Brain pericyte (primary cell): ENCODE measurements at regions not wholly inside any gene's neighbourhood (a gene's known extent, or its start where the extent isn't known, plus 50 kb on each side); places are given as distances from the start of the nearest gene placed in this dataset.

Experiments
- DNase-seq: peaks from one replicate; pipeline ENCODE4 v3.0.0-alpha.2; 2012; ENCODE audit warnings: low read depth, low spot score

DNA sequence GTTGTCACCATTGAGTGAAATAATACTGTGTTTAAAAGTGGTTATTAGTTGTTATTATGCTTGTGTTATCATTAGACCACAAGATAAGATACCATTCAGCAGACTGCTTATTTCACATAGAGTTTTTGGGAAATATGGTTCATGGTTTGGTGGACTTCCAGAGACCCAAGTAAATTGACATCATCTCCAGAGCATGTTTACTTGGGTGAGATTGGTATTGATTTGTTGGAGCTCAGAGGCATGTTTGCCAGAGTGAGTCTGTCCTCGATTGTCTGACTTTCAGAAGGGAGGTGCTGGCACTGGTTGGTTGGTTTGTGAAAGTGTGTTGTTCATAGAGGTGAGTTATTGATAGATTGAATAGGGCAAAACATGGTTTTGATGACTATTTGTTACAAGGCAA lies 291.4 kb downstream of the TGFB2 start:
- DNase-seq = no peak

DNA sequence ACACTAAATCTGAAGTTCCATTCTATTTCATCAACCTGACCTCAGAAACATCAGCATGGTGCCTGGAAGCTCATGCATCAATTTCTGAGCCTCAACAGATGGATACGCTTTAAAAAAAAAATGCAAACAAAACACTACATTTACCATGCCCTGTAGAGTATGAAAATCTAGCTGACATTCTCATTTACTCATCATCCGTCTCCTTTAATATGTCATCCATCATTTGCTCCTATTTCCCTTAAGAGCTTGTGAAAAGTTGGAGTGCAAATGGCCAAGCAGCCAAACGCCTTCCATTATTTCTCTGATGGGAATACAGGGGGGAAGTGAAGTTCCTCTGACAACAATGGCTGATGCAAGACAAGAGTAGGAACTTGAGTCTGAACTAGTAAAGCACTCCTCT lies 295.0 kb downstream of the TGFB2 start:
- DNase-seq = no peak

DNA sequence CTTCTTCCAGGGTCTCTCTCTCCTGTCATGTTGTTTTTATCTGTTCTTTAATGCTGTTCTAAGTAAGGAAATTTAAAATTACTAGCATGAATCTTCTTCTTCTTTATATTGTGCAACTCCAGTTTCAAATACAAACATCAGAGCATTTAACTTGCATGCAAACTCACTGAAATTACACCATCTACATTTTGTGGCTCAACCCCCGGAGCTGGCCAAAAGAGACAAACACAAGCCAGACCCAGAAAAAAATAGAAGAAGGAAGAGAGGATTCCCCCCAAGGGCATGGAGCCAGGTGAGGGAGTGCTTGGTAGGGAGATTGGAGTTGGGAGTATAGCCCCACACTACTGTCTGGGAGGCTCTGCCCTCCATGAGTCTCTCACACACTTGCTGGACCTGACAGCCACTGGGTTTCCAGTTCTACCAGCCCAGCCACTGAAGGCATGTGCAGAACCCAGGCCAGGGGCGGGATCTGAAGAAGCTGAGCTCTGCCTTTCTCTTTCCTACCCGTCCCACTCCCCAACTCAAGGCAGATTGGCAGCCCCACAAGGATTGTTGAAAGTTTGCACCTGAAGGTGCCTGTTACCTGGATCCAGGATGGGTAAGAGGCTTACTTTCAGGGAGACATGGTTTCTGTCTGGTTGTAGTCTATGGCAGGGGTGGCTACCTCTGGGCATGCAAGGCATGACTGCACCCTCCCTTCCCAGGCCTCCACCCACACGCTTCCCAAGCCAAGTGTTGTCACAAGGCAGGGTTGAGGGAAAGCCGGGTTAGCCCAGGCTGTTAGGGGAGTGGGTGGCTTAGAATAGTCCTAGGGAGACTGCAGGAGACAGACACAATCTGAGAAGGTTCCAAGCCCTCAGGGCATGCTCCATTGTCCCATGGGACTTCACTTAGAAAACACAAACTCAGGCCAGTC lies 297.2 kb downstream of the TGFB2 start:
- no peak for DNase-seq

DNA sequence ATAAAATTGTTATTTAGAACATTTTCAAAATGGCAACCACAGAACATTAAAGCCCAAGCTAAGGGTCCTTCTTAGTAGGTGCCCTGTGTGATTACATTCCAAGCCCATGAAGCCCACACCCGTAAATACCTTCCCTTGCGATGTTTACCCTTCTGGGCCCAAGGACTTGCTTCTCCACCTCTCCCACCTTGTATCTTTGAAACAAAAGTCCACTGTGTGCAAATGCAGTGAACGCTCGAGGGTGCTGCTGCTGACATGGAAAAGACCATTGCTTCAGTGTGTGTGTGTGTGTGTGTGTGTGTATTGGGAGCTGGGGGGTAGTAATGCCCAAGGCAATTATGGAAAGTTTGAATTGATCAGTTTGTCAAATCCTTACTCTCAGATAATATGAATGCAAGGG lies 298.1 kb downstream of the TGFB2 start:
- DNase-seq = no peak

DNA sequence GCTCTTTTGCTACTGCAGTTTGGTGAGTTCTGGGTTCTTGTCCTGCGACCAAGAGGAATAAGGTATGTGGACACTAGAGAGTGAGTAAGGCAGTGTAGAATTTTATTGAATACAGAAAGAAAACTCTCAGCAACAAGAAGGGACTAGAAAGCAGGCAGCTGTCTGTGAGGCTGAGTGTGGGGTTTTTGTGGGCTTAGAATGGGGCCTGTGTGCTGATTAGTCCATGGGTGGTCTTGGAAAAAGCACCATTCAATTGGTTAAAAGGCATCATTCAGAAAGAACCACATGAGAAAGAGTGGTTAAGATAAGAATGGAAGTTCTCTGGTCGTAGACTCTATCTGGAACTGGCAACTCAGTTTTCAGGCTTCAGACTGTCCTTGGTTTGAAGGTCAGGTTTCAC lies 298.8 kb downstream of the TGFB2 start:
- no peak for DNase-seq

DNA sequence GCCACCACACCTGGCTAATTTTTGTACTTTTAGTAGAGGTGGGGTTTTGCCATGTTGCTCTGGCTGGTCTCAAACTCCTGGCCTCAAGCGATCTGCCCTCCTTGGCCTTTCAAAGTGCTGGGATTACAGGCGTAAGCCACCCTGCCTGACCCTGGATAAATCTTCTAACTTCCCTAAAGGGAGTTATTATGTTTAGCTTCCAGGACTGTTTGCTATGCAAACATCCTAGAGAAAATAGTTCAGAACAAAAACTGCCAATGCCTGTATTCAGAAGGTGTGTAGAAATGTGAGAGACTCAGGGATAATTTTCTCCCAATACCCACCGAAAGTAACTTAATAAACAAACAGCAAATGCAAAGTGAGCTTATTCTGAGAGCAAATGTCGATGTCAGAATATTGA lies 301.2 kb downstream of the TGFB2 start:
- no peak for DNase-seq

DNA sequence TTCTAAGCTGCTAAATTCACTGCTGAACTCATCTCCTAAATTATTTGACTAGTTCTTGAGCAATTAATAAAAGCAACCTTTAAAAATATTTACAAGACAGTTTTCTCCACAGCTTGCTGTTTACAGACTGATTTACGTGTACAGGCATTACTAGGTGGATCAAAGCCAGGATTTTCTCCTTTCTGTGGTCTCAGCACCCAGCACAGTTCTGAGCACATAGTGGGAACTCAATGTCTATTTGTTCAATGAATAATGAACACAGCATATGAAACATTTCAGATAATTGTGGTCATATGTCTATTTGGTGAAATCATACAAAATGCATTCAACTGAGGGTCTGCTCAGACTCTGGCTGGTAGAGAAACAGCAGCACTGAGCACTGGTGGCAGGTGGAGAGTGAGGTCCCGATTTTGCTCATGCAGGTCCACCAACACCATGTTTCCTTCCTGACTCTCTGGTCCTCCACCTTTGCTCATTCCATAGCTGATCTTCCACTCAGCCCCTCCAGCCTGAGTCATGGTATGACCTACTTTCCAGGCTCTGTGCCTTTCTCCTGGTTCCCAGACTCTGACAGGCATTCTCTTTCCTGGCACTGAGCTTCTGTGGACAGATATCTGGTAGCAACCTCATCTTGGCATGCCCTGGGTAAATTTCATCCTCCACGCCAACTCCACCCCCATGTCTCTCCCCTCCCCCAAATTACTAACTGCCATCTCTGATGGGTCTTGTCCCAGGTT lies 311.3 kb downstream of the TGFB2 start:
- no peak for DNase-seq

DNA sequence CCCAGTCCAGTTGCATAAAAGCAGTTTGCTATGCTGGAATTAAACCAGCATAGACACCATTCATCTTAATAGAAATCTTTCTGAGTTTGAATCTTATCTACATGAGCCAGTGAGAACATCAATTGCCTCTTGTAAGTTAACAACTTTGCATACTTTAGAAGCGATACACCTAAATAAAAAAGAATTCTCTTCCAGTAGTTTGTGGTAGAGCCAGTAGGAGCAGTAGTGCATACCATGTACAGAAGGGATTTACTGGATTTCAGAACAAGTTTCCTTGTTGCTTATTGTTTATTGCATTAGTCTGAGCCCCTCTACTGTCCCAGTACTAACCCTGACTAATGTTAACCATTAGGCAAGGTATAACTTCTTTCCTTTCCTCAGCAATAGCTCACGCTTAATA lies 313.1 kb downstream of the TGFB2 start:
- DNase-seq = no peak

DNA sequence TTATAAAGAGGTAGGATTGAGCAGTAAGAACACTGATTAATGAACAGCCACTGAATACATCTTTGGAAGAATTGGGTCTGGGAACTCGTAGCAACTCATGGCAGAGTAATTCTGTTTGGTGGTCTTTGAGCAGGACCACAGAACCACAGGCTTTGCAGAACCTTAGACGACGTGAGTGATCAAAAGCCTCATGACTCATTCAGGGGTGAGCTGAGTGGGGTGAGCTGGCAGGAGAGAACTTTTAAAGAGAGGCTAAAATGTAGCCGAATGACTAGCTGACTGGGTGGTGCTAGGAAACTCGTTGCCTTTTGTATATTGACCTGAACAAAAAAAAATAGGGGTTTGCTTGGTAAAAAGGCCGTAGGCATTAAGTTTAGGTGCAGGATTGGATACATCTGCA lies 313.8 kb downstream of the TGFB2 start:
- DNase-seq = no peak

DNA sequence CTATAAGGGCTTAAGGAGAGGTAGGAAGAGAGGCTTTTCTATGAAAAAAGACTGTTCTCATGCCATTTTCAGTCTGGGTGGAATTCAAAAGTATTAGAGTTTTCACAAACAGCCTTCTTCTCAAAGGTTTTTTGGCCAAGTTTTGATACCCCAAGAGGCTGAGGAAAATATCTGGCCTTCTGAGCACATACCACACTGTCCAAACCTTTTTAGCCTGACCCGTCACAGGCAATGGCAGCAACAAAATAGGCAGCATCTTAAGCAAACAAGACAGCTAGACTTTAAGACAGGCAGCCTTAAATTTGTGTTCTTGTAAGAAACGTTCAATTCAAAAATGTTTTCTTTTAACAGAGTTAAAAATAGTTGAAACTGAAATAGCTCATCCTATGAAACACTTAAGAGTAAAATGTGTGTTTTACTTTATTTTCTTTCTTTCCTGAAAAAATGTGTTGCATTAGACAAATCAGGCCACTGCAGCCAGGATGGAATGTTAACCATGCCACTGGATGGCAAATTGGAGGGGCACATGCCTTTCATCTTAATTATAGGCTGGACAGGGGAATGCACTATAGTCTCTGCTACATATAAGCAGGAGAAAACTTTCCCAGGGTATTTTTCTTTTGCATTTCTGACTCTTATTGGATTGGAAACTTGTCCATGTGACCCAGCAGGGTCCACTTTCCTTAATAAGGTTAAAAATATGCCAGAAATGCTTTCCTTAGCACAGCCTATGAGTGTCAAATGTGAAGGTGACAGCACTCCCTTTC lies 315.0 kb downstream of the TGFB2 start:
- no peak for DNase-seq

DNA sequence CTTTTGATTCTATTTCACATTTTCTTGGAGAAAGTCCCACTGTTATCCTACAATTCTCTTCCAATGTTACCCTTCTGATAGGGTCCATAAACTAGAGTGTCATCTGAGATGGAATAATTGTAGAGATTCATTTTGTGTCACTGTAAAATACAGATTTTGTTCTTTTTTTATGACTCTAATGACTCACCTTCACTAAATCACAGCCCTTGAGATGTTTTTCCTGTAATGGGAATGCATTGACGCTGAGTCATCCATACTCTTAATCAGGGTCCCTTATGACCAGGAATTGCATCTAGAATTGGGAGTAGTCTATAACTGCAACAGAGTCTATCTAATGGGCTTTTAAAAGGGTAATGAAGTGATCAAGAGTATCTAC lies 315.5 kb downstream of the TGFB2 start:
- DNase-seq = no peak

DNA sequence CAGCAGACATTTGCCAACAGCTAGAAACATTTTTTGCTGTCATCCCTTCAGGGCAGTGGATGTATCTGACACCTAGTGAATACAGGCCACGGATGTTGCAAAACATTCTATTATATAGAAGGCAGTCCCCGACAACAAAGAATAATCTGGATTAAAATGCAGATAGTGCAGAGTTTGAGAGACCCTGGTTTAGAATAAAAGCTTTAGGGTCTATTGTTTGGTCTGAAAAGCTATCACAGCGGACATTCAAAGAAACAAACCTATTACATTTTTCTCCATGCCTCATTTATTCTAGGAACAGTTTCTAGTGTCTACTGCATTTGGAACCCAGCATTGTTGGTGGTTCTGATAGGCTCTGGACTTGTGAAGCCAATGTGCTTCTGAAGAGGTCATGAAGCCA lies 316.3 kb downstream of the TGFB2 start:
- no peak for DNase-seq

DNA sequence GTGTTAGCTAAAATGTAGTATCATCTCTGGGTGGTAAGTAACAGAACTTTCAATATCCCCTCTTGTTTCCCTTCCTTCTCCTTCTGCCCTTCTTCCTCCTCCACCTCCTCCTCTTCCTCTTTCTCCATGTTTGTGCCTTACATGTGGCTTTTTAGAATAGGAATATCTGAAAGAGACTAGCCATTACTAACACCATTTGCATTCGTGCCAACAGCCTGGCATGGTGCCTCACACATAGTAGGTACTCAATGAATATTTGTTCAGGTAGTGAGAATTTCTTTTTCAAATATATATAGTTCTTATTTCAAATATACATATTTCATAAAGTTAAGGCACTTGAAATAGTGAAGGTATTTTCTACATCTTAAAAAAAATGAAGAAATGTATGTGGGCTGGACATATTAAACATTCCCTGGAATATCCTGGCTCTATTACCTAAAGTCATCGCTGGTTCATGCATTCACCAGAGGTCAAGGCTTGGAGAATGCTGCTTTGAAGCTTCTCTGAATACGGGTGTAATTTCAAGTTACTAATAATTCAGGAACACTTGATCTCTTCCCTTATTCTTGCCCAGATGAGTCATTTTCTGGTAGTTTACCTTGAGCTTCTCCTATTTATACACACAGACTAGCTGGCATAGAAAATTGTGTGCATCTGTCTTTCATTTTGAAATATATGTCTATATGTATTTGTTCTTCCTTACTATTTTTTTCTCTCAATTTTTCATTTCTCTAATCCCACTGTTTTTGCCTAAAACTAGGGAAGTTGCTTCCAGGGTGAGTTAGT lies 319.4 kb downstream of the TGFB2 start:
- no peak for DNase-seq

DNA sequence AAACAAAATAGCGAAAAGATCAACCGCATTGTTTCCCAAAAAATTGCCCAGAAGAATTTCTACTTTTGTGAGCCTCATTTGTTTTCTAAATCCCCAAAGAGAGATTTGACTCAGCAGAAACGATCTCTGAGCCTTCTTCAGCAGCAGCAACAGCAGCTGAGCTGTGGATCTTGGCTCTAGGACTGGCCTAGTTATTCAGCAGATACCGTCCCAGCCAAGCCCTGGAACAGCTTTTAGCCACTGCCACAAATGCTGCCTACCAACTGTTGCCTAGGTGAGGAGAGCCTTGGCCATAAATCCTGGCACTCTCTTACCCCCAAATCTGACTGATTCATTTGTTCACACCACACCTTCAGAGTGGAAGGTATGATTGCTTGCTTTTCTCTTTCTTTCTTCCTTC lies 320.1 kb downstream of the TGFB2 start:
- no peak for DNase-seq

DNA sequence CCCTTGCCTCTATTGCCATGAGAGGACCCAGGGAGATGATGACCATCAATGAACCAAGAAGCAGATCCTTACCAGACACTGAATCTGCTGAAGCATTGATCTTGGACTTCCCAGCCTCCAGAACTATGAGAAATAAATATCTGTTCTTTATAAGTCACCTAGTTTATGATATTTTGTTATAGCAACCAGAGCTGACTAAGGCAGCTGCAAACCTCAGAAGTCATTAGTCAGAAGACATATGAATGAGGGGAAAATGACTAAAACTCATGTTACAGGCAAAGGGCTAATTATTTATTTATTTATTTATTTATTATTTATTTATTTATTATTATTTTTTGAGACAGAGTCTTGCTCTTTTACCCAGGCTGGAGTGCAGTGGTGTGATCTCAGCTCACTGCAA lies 321.1 kb downstream of the TGFB2 start:
- no peak for DNase-seq

DNA sequence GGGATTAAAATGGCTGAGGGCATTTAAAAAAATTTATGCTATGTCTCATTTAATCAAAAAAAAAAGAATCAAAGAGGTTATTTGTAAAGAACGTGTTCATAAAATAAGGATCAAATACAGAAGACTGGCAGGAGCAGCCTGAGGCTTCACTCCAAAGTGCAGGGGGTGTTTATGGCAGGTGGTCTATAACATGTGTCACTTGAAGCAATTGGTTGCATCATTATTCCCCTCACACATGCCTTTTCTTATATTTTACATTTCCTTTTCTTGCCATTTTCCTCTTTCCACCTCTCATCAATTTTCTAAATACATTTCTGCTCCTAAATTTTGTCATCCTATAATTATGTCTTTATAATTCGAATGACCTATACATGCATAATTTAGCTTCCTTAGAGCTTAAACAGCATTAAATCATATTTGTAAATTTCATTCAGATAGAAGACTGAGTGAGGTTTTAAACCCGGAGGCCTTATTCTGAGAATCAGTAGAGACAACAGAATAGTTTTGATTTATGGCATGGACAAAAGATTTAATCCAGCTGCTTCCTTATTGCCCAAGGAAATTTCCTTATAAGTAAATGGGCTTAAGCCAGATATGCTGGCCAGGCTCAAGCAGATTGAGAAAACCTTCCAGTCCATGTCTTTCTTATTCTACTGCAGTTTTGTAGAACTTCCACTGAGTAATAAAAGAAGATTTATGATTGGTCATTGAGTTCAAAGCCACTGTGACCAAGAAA lies 322.8 kb downstream of the TGFB2 start:
- no peak for DNase-seq

DNA sequence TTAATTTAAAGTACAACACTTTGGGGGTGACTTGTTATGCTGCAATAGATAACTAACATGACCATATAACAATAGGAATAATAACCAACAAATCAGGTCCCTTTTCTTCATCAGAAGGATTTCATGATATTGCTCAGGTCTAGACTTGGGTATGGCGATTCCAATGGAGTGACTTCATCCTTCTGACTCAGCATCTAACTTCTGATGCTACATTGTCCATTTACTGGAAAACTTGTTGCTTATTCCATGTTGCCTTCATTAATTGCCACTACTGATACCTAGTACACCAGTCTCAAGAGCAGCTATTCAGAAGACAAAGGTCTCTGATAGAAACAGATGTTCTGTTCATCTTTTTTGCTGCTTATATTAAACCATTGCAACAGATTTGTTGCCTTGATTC lies 324.3 kb downstream of the TGFB2 start:
- no peak for DNase-seq

DNA sequence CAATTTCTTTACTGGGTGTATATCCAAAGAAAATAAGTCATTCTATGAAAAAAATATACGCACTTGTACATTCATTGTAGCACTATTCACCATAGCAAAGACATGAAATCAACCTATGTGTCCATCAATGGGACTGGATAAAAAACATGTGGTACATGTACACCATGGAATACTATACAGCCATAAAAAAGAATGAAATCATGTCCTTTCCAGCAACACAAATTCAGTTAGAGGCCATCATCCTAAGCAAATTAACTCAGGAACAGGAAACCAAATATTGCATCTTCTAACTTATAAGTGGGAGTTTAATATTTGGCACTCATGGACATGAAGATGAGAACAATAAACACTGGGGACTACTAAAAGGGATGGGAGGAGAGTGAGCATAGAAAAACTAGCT lies 325.7 kb downstream of the TGFB2 start:
- DNase-seq = no peak

DNA sequence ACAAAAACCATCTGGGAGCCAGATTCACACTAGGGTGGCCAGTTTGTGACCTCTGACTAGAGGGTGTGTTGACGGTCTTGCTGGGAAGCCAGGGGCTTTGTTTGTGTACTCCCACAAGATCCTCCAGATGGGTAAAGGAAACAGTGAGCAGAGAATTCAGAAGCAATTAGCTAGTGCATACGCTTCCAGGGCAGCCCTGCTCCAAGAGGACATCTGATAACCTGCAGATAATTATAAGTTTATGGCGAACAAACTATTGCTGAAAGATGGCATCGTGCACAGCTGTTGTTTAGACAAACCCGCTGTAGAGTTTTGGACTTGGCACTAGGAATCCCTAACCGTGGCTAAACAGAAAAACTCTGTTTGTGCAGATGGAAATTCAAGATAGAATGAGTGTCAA lies 326.4 kb downstream of the TGFB2 start:
- peak; percentile 92 for DNase-seq

DNA sequence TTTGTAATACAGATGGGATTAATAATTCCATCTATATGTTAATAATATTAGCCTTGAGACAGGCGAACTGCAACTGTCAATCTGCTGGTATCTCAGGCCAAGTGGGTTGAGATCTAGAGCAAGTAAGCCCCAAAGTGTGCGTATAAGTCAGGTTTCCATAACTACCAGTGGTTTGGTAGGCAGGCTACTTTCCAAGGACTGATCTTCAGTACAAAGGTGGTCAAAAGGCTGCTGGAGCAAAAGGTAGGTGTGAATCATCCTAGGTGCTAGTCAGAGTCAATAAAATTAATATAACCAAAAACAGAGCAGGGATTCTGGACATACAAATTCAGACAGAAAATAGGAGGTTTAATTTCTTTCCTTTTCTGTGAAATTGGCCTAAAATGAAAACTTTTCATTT lies 328.0 kb downstream of the TGFB2 start:
- DNase-seq = no peak

DNA sequence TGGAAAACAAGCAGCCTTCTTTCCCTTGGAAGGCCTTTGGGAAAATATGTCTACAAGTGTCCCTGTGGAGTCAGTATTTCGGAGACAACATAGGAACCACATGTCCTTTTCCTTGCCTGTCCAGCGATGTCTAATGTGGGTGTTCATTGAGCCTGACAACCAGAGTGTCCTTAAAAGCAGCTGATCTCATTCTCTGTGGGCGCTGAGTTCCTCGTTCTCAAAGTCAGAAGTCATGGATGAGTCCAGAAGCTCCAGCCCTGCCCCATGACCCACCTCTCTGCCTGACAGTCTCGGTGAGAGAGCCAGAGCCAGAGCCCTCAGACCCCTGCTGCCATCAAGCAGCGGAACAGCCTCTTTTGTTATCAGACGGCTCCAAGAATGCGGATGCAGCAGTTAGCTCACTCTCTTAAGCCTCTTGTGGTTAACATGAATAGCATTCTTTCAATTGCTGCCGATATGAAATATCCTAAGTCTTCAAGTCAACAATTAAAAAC lies 329.2 kb downstream of the TGFB2 start:
- DNase-seq = no peak
